Peyer's patch (tissue), 4 donors: ENCODE measurements at regions not wholly inside any gene's neighbourhood (a gene's known extent, or its start where the extent isn't known, plus 50 kb on each side); places are given as distances from the start of the nearest gene placed in this dataset.

ENCODE experiments used
- DNase-seq, 3 donors: peaks; one replicate each; pipeline ENCODE4 v3.0.0-alpha.2; 2017 to 2019
- H3K27ac ChIP-seq, 4 donors: fragments of 200-600 bp; sonication (generic); one replicate each; pipeline ENCODE4 v1.5.1; 2016 to 2019
- H3K27me3 ChIP-seq, 2 donors: fragments of 200-600 bp; sonication (generic); one replicate each; pipeline ENCODE4 v1.5.1; 2019
- H3K36me3 ChIP-seq, 3 donors: fragments of 200-600 bp; sonication (generic); one replicate each; pipeline ENCODE4 v1.5.1; 2016 to 2019
- H3K4me1 ChIP-seq, 4 donors: fragments of 200-600 bp; sonication (generic); one replicate each; pipeline ENCODE4 v1.5.1; 2016 to 2019
- H3K4me3 ChIP-seq, 4 donors: fragments of 200-600 bp; sonication (generic); 1 replicate in 3 of 4; 2 replicates in 1 of 4; pipeline ENCODE4 v1.5.1; 2016 to 2019; ENCODE audit warnings: mild to moderate bottlenecking in 1 of 4
- H3K9me3 ChIP-seq, 4 donors: fragments of 200-600 bp; sonication (generic); one replicate each; pipeline ENCODE4 v1.5.1; 2016 to 2019; ENCODE audit warnings: mild to moderate bottlenecking in 1 of 4
- POLR2A ChIP-seq, 2 donors: fragments of 450-650 bp; IDR thresholded peaks; one replicate each; pipeline ENCODE4 v1.5.1; 2017; ENCODE audit warnings: antibody characterized with exemption in 2 of 2, mild to moderate bottlenecking in 2 of 2, moderate library complexity in 2 of 2
- TF ChIP-seq, protein P1 (sequence below), 6 experiments: fragments of 450-650 bp in 4 of 6; fragments of 200-600 bp in 2 of 6; sonication (generic) in 1 of 6; IDR thresholded peaks; one replicate each; pipeline ENCODE4 v1.5.1; 2017 to 2019; ENCODE audit warnings: antibody characterized with exemption in 6 of 6, mild to moderate bottlenecking in 3 of 6, moderate library complexity in 1 of 6

- Histone ChIP-seq H3K27ac (no peak overlapping the region), H3K36me3 (no peaks in the 10 kb centered on the region), H3K4me1 (no peaks in the 10 kb centered on the region), H3K9me3 (peaks cover 0 to 2% (median 0%) of the 10 kb centered on the region in 4 donors), H3K27me3 (no peaks in the 10 kb centered on the region), H3K4me3 (no peak overlapping the region)
- DNase-seq = no peak
- TF ChIP-seq, protein P1, sequence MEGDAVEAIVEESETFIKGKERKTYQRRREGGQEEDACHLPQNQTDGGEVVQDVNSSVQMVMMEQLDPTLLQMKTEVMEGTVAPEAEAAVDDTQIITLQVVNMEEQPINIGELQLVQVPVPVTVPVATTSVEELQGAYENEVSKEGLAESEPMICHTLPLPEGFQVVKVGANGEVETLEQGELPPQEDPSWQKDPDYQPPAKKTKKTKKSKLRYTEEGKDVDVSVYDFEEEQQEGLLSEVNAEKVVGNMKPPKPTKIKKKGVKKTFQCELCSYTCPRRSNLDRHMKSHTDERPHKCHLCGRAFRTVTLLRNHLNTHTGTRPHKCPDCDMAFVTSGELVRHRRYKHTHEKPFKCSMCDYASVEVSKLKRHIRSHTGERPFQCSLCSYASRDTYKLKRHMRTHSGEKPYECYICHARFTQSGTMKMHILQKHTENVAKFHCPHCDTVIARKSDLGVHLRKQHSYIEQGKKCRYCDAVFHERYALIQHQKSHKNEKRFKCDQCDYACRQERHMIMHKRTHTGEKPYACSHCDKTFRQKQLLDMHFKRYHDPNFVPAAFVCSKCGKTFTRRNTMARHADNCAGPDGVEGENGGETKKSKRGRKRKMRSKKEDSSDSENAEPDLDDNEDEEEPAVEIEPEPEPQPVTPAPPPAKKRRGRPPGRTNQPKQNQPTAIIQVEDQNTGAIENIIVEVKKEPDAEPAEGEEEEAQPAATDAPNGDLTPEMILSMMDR (IDR thresholded peaks at IDR 0.05) = no peak
- no peak for TF ChIP-seq POLR2A (IDR thresholded peaks at IDR 0.05)
Measured at GRCh38 chr9:81195206-81195605, 494.1 kb downstream of the TLE1 start.

DNA sequence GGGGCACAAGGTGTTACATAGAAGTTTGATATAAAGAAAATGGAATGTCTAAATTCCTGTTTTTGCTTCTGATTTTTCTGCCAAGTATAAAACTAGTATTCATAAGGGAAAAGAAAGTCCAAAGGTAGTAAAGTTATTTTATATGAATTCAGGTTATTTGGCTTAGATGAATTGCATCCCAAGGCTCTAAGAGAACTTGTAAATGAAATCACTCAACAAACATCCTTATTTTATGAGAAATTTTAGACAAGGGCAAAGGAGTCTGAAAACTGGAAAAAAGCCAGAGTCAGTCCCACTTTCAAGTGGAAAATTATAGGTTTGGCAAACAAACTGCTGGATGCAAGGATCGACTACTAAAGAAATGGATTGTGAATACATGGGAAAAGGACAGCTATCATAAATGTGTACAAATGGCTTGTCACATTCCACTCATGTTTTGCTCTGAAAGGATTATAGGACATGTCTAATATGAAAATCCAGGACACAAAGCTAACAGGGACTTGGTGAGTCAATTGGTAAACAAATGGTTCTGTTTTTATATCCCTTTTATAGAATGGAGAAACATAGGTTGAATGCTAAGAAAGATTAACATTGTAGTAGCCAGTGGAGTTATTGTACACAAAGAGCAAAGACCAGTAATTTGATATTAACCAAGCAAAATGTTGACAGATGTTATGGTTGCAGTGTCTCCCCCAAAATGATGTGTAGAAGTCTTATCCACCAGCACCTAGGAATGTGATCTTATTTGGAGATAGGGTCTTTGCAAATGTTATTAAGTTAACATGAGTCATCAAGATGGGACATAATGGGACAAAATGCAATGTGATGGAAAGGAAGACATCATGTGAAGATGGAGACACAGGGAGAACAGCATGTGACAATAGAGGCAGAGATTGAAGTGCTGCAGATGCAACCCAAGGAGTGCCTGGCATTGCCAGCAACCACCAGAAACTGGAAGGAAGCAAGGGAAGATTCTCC, 495.7 kb downstream of the TLE1 start:
- peaks cover 0 to 2% (median 0%) of the 10 kb centered on the region in 4 donors for H3K9me3 ChIP-seq
- no peak for DNase-seq
- no peaks in the 10 kb centered on the region for H3K36me3 ChIP-seq
- no peak overlapping the region for H3K27ac ChIP-seq
- H3K27me3 ChIP-seq = no peaks in the 10 kb centered on the region
- TF ChIP-seq, protein P1 (IDR thresholded peaks at IDR 0.05) = no peak
- no peaks in the 10 kb centered on the region for H3K4me1 ChIP-seq
- no peak overlapping the region for H3K4me3 ChIP-seq

DNA sequence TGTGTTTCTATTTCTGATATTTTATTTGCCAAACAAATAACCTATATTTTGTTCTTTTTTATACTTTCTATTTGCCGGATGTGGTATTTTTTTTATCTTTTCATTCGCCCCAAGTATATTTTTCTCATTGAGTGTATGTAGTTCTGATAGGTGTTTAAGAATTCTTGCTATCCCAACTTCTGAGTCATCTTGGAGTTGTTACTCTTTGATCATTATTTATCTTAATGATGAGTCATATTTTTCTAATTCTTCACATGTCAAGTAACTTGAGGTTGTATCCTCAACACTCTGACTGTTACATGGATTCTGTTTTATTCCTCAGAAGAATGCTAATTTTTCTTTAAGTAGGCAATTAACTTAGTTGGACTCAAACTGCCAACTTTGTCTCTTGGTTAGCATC, 498.1 kb downstream of the TLE1 start:
- no peak overlapping the region for H3K27ac ChIP-seq
- DNase-seq = no peak
- no peaks in the 10 kb centered on the region for H3K4me1 ChIP-seq
- peaks cover 0 to 2% (median 0%) of the 10 kb centered on the region in 4 donors for H3K9me3 ChIP-seq
- no peaks in the 10 kb centered on the region for H3K36me3 ChIP-seq
- no peaks in the 10 kb centered on the region for H3K27me3 ChIP-seq
- H3K4me3 ChIP-seq = no peak overlapping the region
- no peak for TF ChIP-seq POLR2A (IDR thresholded peaks at IDR 0.05)
- TF ChIP-seq, protein P1 (IDR thresholded peaks at IDR 0.05) = no peak

- Histone ChIP-seq H3K4me3 (no peak overlapping the region), H3K27me3 (no peaks in the 10 kb centered on the region), H3K36me3 (no peaks in the 10 kb centered on the region), H3K27ac (no peak overlapping the region), H3K9me3 (peaks cover 0 to 2% (median 0%) of the 10 kb centered on the region in 4 donors), H3K4me1 (no peaks in the 10 kb centered on the region)
- TF ChIP-seq, protein P1 (IDR thresholded peaks at IDR 0.05) = no peak
- no peak for TF ChIP-seq POLR2A (IDR thresholded peaks at IDR 0.05)
- DNase-seq = no peak
Measured at GRCh38 chr9:81190659-81191058, 498.7 kb downstream of the TLE1 start.

- H3K27me3 ChIP-seq = no peaks in the 10 kb centered on the region
- TF ChIP-seq POLR2A (IDR thresholded peaks at IDR 0.05) = no peak
- TF ChIP-seq, protein P1 (IDR thresholded peaks at IDR 0.05) = no peak
- H3K4me3 ChIP-seq = no peak overlapping the region
- no peak for DNase-seq
- H3K27ac ChIP-seq = no peak overlapping the region
- no peaks in the 10 kb centered on the region for H3K36me3 ChIP-seq
- H3K9me3 ChIP-seq = no peaks in the 10 kb centered on the region
- H3K4me1 ChIP-seq = no peaks in the 10 kb centered on the region
Measured at GRCh38 chr9:81183761-81184160, 505.6 kb downstream of the TLE1 start.
